Endodermal cell (in vitro differentiated cells): ENCODE measurements at regions not wholly inside any gene's neighbourhood (a gene's known extent, or its start where the extent isn't known, plus 50 kb on each side); places are given as distances from the start of the nearest gene placed in this dataset.
A peak's percentile ranks its signal among the peaks of the same experiment; 100 is the strongest.

Source experiments
- DNase-seq: peaks from one replicate; pipeline ENCODE4 v3.0.0-alpha.2; 2017
- H3K27ac ChIP-seq: 2 replicates; pipeline ENCODE4 v1.5.1; 2013; ENCODE audit warnings: mild to moderate bottlenecking, low read depth, low read length, moderate library complexity
- H3K27me3 ChIP-seq: 2 replicates; pipeline ENCODE4 v1.6.1; 2013; ENCODE audit warnings: mild to moderate bottlenecking, low read length, moderate library complexity; ENCODE audit not compliant: insufficient read depth, control insufficient read depth, poor library complexity, severe bottlenecking
- H3K36me3 ChIP-seq: 2 replicates; pipeline ENCODE4 v1.7.0; 2013; ENCODE audit warnings: mild to moderate bottlenecking, low read length, moderate library complexity; ENCODE audit not compliant: control insufficient read depth, insufficient read depth
- H3K4me1 ChIP-seq: one replicate; pipeline ENCODE4 v1.7.0; 2013; ENCODE audit warnings: low read length; ENCODE audit not compliant: control insufficient read depth, insufficient read depth
- H3K4me3 ChIP-seq: 2 replicates; pipeline ENCODE4 v1.5.1; 2013; ENCODE audit warnings: mild to moderate bottlenecking, low read length, moderate library complexity
- H3K9ac ChIP-seq: 2 replicates; pipeline ENCODE4 v1.6.1; 2013; ENCODE audit warnings: mild to moderate bottlenecking, low read length, moderate library complexity; ENCODE audit not compliant: poor library complexity, severe bottlenecking; ENCODE audit errors: extremely low read depth
- H3K9me3 ChIP-seq: 2 replicates; pipeline ENCODE4 v1.6.1; 2013; ENCODE audit warnings: mild to moderate bottlenecking, low read length, moderate library complexity; ENCODE audit not compliant: control insufficient read depth
- H3K27ac Mint-ChIP-seq: 2 replicates; pipeline ENCODE4 v1.8.0; 2020; ENCODE audit warnings: mixed read lengths
- H3K27me3 Mint-ChIP-seq: 2 replicates; pipeline ENCODE4 v1.8.0; 2021; ENCODE audit warnings: mild to moderate bottlenecking, mixed read lengths; ENCODE audit not compliant: insufficient read depth
- H3K36me3 Mint-ChIP-seq: 2 replicates; pipeline ENCODE4 v1.8.0; 2020; ENCODE audit warnings: low read depth, mixed read lengths
- H3K4me1 Mint-ChIP-seq: 2 replicates; pipeline ENCODE4 v1.8.0; 2020; ENCODE audit warnings: mixed read lengths
- H3K4me3 Mint-ChIP-seq: 2 replicates; pipeline ENCODE4 v1.8.0; 2020; ENCODE audit warnings: mild to moderate bottlenecking, moderate library complexity, mixed read lengths
- H3K9me3 Mint-ChIP-seq: 2 replicates; pipeline ENCODE4 v1.8.0; 2020; ENCODE audit warnings: mild to moderate bottlenecking, mixed read lengths
- WGBS, 2 experiments: methylation state at CpG; one replicate each; pipeline versions ENCODE4 v1.1.5 to v1.1.7; 2013; ENCODE audit warnings: missing lambda C conversion rate in 2 of 2, mixed read lengths in 1 of 2; ENCODE audit not compliant: insufficient coverage in 1 of 2, insufficient read length in 1 of 2; 5-methylcytosine and 5-hydroxymethylcytosine counted together
- TF ChIP-seq, protein P1 (sequence below): fragments of 200-600 bp; sonication (generic); conservative IDR thresholded peaks from 2 replicates; pipeline ENCODE4 v1.5.0; 2021; ENCODE audit warnings: antibody characterized with exemption, mild to moderate bottlenecking

DNA sequence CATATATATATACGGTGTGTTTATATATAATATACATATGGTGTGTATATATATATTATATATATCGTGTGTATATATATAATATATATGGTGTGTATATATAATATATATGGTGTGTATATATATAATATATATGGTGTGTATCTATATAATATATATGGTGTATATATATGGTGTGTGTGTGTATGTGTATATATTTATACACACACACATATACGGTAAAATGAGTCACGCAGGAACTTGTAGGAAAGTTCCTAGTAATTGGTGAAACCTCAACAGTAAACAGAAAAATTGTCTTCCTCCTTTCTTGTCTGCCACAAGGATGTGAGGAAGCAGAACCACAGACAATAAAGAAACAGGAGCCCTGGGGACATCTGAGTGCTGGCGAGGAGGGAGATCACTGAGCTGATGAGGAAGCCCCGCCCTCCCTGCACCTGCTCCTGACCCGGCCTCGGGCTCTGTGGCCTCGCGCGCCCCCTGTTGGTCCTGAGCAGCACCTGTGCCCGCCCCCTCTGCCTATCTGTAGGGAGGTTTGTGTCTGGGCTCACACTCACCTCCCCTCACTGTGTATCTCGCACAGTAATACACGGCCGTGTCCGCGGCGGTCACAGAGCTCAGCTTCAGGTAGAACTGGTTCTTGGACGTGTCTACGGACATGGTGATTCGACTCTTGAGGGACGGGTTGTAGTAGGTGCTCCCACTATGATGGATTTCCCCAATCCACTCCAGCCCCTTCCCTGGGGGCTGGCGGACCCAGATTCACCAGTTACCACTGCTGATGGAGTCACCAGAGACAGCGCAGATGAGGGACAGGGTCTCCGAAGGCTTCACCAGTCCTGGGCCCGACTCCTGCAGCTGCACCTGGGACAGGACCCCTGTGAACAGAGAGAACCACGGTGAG is 1079.4 kb downstream of the TMEM121 start:
- Histone ChIP-seq H3K27ac (no peak overlapping the region), H3K36me3 (no peaks in the 10 kb centered on the region), H3K4me3 (no peak overlapping the region), H3K9ac (no peak overlapping the region), H3K4me1 (no peaks in the 10 kb centered on the region), H3K27me3 (no peaks in the 10 kb centered on the region), H3K9me3 (peaks cover 78% of the 10 kb centered on the region)
- no peaks in the 10 kb centered on the region for H3K4me1 Mint-ChIP-seq
- H3K9me3 Mint-ChIP-seq = peaks cover 98% of the 10 kb centered on the region
- no peaks in the 10 kb centered on the region for H3K36me3 Mint-ChIP-seq
- TF ChIP-seq, protein P1, sequence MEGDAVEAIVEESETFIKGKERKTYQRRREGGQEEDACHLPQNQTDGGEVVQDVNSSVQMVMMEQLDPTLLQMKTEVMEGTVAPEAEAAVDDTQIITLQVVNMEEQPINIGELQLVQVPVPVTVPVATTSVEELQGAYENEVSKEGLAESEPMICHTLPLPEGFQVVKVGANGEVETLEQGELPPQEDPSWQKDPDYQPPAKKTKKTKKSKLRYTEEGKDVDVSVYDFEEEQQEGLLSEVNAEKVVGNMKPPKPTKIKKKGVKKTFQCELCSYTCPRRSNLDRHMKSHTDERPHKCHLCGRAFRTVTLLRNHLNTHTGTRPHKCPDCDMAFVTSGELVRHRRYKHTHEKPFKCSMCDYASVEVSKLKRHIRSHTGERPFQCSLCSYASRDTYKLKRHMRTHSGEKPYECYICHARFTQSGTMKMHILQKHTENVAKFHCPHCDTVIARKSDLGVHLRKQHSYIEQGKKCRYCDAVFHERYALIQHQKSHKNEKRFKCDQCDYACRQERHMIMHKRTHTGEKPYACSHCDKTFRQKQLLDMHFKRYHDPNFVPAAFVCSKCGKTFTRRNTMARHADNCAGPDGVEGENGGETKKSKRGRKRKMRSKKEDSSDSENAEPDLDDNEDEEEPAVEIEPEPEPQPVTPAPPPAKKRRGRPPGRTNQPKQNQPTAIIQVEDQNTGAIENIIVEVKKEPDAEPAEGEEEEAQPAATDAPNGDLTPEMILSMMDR = no peak
- no peak overlapping the region for H3K27ac Mint-ChIP-seq
- H3K4me3 Mint-ChIP-seq = no peak overlapping the region
- 71 to 85% methylated on average over 8 to 25 of the region's 27 CpGs for WGBS, 2 experiments
- H3K27me3 Mint-ChIP-seq = no peaks in the 10 kb centered on the region
- DNase-seq = peak; percentile 44

DNA sequence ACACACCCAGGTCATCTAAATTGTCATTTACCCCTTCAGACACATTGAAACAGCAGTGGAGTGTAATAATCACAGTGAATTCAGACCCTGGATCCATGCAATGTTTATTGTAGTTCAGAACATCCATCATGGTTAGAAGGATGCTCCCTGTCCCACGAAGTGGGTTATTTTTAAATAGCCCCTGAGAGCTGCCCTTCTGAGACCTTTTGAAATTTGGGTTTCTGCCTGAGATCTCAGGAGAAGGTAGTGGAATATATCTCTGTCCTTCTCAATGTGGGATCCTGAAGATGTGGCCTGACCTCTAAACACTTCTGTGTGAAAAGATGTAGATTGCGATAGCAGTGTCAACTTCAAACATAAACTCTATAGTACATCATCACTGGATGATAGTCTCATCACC is 1080.6 kb downstream of the TMEM121 start:
- Mint-ChIP-seq H3K4me3 (no peak overlapping the region), H3K27ac (no peak overlapping the region), H3K4me1 (no peaks in the 10 kb centered on the region), H3K27me3 (no peaks in the 10 kb centered on the region), H3K9me3 (peaks cover 98% of the 10 kb centered on the region), H3K36me3 (no peaks in the 10 kb centered on the region)
- TF ChIP-seq, protein P1 = no peak
- no peaks in the 10 kb centered on the region for H3K27me3 ChIP-seq
- no peaks in the 10 kb centered on the region for H3K4me1 ChIP-seq
- WGBS, 2 experiments = 35% methylated on average over 2 of the region's 2 CpGs; no CpG with 5 or more reads in 1 of the 2 experiments
- no peaks in the 10 kb centered on the region for H3K36me3 ChIP-seq
- H3K27ac ChIP-seq = no peak overlapping the region
- H3K4me3 ChIP-seq = no peak overlapping the region
- no peak for DNase-seq
- no peak overlapping the region for H3K9ac ChIP-seq
- peaks cover 84% of the 10 kb centered on the region for H3K9me3 ChIP-seq

DNA sequence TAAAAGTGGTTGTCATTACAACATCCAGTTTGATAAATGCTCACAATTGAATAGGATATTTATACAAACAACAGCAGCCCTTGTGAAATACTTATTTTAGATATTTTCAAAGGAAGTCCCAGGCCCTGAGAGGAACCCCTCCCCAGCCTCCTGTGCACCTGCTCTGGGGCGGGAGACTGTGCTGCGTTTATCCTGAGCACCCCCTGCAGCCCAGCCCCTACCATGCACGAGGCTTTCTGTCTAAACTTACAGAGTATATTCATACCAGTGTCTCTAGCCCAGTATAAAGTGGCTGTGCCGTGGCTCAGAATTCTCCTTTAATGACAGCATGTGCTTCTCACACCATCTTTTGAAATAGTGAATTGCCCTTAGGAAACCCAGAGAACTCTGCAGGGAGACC is 1084.3 kb downstream of the TMEM121 start:
- TF ChIP-seq, protein P1 = no peak
- H3K27ac ChIP-seq = no peak overlapping the region
- WGBS, 2 experiments = 68 to 88% methylated on average over 1 to 4 of the region's 4 CpGs
- no peak overlapping the region for H3K9ac ChIP-seq
- Mint-ChIP-seq H3K27ac (no peak overlapping the region), H3K36me3 (no peaks in the 10 kb centered on the region), H3K4me1 (no peaks in the 10 kb centered on the region), H3K9me3 (peaks cover 98% of the 10 kb centered on the region), H3K27me3 (no peaks in the 10 kb centered on the region), H3K4me3 (no peak overlapping the region)
- no peak for DNase-seq
- peaks cover 84% of the 10 kb centered on the region for H3K9me3 ChIP-seq
- H3K27me3 ChIP-seq = no peaks in the 10 kb centered on the region
- no peak overlapping the region for H3K4me3 ChIP-seq
- H3K4me1 ChIP-seq = no peaks in the 10 kb centered on the region
- H3K36me3 ChIP-seq = no peaks in the 10 kb centered on the region
